ENCODE measurements at regions not wholly inside any gene's neighbourhood (a gene's known extent, or its start where the extent isn't known, plus 50 kb on each side); places are given as distances from the start of the nearest gene placed in this dataset.

DNA sequence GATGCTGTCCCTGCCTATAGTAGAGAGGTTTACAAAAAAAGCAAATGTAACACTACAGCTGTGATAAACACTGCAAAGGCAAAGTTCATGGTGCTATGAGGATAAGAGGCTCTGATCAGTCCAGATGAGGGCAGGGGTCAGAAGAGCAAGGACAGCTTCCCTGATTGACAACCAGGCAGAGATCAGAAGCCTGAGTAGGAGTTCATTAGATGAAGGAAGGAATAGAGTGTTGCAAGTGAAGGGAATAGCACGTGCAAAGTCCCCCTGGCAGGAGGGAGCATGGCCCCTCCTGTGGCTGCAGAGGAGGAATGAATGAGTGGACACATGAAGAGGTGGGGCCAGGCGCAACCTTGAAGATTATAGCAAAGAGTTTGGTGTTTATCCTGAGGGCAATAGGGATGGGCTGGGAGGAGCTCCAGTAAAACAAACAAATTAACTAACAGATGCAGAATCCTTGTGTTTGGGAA, 208.4 kb upstream of the IRX5 start:
- no peak for DNase-seq

DNA sequence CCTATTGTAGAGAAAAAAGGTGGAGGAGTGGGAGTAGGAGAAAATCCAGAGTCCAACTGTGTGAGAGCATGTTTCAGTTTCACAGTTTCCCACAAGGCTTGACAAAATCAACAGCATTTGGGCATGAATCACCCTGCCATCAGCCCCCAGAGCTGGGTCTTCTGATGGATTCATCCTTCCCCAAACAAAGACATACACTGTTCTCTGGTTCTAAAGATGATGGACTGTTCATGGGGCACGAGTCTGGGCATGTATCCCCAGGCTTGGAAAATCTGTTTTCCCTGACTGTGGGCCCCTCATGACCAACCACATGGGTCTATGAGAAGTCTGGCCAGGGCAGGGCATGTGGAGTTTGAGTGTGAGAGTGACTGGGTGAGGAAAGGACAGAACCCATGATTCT, 210.4 kb upstream of the IRX5 start:
- DNase-seq: no peak

DNA sequence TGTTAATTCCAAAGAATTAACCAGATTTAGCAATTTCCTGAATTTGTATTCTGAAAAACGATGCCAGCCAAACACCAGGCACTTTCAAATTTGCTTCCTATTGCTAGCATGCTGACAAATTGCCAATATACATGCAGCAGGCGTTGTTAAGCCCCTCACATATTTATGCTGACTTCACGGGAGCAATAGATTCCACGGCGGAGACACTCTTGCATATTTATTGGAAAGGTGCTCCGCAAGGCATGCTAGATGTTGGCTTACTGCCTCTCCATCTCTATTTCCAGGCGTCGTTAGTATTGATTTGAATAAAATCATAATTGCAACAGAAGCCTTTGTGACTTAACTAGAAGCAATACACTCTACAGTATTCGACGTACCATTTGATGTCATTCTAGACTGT, 211.0 kb upstream of the IRX5 start:
- no peak for DNase-seq

DNA sequence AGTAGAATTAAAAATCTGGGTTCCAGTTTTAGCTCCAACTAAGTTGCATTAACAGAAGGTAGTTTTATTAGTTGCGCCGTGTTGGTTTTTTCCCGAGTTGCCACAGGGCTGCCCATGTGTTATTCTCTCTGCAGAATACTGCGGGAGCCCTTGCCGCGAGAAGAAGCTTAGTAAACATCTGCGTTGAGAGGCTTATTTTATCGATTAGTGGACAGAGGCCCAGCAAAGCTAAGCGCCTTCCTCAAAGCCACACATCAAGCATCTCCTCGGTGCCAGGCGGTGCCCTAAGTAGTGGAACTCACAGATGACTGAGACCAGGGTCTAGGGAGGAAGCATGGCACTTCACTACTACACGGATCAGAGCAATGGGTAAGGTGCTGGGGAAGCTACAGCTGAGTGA, 212.3 kb upstream of the IRX5 start:
- no peak for DNase-seq

- no peak for DNase-seq
Observed at GRCh38 chr16:54715011-54715410, 215.7 kb upstream of the IRX5 start.

- no peak for DNase-seq
Observed at GRCh38 chr16:54712866-54713265, 217.8 kb upstream of the IRX5 start.

- DNase-seq: no peak
Observed at GRCh38 chr16:54707813-54708212, 222.9 kb upstream of the IRX5 start.

GRCh38 chr16:54706406-54706805, 224.3 kb upstream of the IRX5 start:
- DNase-seq: no peak

DNA sequence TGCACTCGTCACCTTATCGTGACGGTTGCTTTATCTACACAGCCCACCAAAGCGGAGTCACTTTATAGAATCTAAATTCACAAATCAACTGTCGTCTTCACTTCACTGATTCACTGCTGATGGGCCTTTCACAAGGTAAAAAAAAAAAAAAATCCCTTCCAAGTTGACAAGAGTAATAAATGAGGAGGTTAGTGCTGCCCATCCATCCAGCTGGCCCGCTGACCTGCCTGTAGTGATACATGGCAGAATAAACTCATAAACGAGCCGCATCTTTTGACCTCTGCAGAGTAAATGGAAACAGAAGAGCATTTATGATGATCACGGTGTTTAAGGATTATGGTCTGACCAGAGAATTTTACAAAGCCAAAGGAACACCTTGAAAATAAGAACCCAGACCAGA, 227.3 kb upstream of the IRX5 start:
- no peak for DNase-seq

DNA sequence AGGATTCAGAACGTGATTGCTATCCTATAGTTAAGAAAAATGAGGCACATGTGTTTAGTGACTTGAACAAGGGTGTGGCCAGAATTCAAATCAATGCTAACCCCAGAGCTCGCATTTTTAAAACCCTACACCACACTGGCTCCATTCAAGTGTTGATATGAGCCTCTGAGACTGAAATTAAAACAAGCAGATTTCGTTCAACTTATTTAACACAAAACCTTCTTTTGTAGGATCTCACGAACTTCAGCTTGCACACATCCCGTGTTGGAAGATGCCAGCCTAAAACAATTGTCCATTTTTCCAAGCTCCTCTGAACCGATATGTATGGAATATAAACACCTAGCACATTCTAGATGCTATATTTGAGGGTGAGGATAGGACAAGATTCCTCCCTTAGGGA, 231.0 kb upstream of the IRX5 start:
- DNase-seq: no peak

DNA sequence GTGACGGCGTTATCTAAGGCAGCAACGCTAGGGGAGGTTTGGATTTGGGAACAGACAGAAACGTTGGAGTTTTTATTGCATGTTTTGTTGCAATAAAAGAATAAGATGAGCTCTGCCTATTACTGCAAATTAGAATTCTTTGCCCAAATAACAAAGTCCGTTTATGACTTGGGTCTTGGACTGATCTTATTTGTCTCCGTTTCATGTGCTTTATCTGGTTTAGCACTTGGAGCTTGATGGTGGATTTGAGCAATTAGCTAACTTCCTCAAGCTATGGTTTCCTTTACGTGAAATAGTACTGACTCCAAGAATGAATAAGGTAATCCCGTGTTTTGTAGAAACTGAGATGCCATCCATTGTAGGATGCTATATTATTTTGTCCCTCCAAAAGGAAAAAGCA, 233.0 kb upstream of the IRX5 start:
- no peak for DNase-seq

DNA sequence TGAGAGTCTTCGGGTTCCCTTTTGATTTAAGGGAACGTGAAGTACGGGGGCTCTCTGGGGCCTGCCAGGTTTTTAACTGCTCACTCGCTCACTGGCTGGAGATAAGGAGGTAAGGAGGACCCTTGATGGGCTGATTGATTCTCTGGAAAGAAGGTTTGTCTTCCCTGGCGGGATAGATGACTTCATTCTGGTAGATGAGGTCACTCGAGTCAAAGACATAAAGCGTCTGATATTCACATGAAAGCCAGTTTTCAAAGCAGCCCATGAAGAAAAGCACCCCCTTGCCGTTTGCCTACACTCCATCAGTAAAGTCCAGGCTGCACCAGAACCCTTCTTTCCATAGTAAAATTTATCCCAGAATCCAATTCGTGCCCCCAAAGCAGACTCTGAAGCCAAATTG, 233.7 kb upstream of the IRX5 start:
- no peak for DNase-seq

DNA sequence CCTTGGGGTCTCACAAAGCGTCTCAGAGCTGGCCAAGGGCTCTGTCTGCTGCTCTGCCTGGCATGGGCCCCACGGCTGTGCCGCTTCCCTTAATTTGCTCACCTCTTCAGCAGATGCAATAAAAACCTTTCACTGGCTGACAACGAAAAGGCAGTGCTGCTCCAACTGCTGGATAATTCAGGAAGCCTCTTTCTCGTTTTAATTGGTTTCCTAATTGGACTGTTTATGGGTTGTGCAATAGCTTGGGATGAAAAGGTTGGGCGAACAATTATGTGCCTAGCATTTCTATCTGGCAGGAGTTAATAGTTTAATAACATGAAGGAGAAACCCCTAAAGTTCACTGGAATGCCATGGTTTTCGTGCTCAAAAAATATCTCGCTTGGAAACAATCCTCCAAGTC, 234.1 kb upstream of the IRX5 start:
- DNase-seq: no peak

DNA sequence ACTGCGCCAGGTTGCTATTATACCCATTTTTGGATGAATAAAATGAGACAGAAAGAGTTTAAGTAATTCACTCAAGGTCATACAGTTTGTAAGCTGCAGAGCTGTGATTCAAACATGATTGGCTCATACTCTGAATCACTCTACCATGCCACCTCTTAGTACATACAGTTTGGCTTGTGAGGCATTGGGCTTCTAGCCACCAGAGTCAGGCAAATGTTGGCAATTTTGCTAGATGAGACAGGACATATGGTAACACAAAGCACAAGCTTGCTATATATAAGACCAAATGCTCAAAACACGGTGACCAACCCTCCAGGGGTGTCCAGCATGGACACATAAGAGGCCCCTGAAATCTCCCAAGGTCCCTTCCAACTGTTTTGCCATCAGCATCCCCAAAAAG, 236.0 kb upstream of the IRX5 start:
- no peak for DNase-seq

DNA sequence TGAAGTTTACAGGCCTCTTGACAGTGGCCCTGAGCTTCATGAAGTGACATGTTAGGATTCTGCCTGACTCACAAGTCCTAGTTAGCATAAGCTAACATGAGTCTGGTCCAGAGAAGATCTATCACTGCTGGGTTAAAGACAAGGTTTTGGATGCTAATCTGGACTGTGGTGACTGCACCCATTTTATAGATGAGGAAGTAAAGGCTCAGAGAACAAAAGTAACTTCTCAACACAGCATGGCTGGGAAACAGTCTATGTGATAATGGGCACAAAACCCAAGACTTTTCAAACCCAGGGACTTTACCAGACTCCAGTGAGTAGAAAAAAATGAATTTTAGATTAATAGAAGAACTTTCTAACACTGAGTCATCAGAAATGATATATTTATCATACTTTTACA, 236.8 kb upstream of the IRX5 start:
- DNase-seq: no peak

GRCh38 chr16:54690710-54691109, 240.0 kb upstream of the IRX5 start:
- DNase-seq: no peak

DNA sequence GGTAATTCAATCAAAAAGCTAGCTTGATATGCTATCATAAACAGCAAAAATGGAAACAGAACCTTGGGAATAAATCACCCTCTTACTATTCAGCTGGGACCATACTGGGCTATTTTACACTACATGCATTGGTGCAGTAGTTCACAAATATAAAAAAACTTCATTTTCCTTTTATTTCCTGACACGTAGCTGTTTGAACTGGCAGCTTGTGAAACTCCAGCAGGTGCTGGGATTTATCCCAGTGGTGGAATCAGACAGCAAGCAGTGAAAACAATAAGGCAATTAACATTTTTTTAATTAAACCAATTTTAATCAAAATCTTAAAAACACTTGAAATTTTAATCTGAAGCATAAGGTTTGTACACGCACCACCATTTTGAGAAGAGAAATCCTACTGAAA, 240.4 kb upstream of the IRX5 start:
- DNase-seq: no peak

- DNase-seq: no peak
Observed at GRCh38 chr16:54689072-54689865, 241.4 kb upstream of the IRX5 start.

DNA sequence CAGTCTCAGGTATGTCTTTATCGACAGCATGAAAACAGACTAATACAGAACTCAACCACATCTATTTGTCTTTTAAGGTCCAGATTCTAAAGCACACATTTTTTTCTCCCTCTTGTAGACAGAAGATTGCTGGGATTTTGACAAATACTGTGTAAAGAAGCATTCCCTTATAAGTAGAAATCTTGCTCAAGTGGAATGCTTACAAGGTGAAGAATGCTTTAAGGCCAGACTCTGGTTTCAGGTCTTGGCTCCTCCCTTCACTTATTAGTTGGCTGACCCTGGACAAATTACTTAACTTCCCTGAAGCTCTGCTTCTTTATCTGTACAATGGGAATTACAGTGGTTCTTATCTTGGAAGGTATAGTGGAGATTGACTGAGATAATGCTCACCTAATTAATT, 242.3 kb upstream of the IRX5 start:
- DNase-seq: no peak

- DNase-seq: no peak
Observed at GRCh38 chr16:54687043-54687899, 243.4 kb upstream of the IRX5 start.

DNA sequence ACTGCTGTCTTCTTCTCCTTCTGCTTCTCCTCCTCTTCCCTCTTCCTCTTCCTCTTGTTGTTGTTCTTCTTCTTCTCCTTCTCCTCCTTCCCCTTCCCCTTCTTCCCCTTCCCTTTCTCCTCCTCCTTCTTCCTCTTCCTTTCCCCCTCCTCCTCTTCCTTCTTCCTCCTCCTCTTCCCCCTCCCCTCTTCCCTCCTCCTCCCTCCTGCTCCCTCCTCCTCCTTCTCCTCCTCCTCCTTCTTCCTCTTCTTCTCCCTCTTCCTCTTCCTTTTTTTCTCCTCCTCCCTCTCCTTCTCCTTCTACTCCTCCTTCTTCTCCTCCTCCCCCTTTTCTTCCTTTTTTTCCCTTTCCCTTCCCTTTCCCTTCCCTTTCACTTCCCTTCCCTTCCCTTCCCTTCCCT, 245.0 kb upstream of the IRX5 start:
- no peak for DNase-seq

DNA sequence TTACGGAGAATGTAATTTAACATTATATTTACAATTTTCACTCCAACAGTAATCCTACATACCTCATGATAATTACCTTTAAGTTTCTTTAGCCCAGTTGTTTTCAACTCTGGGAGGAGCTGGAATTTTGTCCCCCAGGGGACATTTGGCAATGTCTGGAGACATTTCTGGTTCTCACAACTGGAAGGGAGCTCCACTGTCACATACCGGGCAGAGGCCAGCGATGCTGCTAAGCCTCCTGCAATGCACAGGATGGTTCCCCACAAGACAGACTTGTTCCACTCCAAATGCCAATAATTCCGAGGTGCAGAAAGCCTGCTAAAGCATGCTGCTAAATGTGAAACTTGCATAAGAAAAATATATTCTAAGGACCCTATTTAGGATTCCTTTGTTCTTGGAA, 251.1 kb upstream of the IRX5 start:
- DNase-seq: no peak

DNA sequence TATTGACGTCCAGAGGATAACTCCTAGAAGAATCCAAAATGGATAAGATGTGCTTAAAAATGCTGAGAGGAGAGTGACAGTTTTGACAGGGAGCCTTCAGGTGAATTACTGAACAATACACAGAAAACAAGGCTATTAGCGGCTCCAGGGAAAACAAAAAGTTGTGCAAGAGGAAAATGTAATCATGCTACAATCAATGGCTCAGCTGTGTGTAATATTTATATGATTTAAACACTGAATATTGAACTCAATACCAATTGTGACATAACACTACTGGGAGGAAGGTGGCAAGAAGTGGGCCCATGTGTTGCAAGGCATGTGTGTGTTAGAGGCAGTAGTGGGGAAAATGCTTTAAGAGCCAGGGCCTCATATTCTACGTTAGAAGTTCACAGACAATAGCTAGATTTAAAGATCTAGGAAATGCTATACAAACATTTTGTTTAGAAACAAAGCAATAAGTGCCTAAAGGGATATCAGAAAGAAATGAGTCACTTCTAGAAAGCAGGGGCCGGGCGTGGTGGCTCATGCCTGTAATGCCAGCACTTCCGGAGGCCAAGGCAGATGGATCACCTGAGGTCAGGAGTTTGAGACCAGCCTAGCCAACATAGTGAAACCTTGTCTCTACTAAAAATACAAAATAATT, 253.2 kb upstream of the IRX5 start:
- no peak for DNase-seq

DNA sequence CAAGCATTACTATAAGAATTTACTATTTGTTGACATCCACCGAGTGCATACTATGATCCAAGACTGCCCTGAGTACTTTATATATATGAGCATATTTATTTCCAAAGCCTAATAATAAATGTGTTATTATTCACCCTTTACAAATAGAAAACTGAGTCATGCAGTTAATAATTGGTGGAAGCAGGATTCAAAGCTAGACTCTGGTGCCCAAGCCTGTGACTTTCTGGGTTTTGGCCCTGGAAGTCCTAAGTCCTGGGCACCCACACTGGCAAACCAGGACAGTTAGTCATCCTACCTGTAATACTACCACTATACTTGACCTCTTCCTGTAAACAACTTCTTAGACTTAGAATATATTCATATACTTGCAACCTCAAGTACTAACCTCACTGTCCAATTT, 257.4 kb upstream of the IRX5 start:
- DNase-seq: no peak
